ENCODE measurements at regions not wholly inside any gene's neighbourhood (a gene's known extent, or its start where the extent isn't known, plus 50 kb on each side); places are given as distances from the start of the nearest gene placed in this dataset.

GRCh38 chr11:30125456-30125855, 105.4 kb upstream of the FSHB start:
- TF ChIP-seq POLR2A (IDR thresholded peaks at IDR 0.05; ENCODE audit: borderline replicate concordance, extremely low read depth, insufficient read depth, insufficient read length) (no peak), ZBTB33 (IDR thresholded peaks at IDR 0.05; ENCODE audit: extremely low read depth, insufficient replicate concordance, low read length) (no peak), SP1 (IDR thresholded peaks at IDR 0.05; ENCODE audit: low read depth) (no peak), CTCF (IDR thresholded peaks at IDR 0.05 in 2 of 3, conservative IDR thresholded peaks at IDR 0.05 in 1 of 3; ENCODE audit: borderline replicate concordance in 1 of 3, insufficient read depth in 1 of 3, low read depth in 2 of 3, low read length in 2 of 3) (no peak), POLR2AphosphoS5 (IDR thresholded peaks at IDR 0.05; ENCODE audit: low read depth, low read length) (no peak), JUND (IDR thresholded peaks at IDR 0.05) (no peak), EZH2 (IDR thresholded peaks at IDR 0.05) (no peak), MAX (IDR thresholded peaks at IDR 0.05) (no peak), RAD21 (IDR thresholded peaks at IDR 0.05; ENCODE audit: low read depth) (no peak), SIN3A (IDR thresholded peaks at IDR 0.05; ENCODE audit: low read depth) (no peak), SRF (IDR thresholded peaks at IDR 0.05; ENCODE audit: low read depth) (no peak), CEBPB (IDR thresholded peaks at IDR 0.05; ENCODE audit: low read depth) (no peak), ZNF274 (IDR thresholded peaks at IDR 0.05; ENCODE audit: low read depth, low read length) (no peak)

Data from HCT116 (cell line).